ENCODE measurements at regions not wholly inside any gene's neighbourhood (a gene's known extent, or its start where the extent isn't known, plus 50 kb on each side); places are given as distances from the start of the nearest gene placed in this dataset.

DNA sequence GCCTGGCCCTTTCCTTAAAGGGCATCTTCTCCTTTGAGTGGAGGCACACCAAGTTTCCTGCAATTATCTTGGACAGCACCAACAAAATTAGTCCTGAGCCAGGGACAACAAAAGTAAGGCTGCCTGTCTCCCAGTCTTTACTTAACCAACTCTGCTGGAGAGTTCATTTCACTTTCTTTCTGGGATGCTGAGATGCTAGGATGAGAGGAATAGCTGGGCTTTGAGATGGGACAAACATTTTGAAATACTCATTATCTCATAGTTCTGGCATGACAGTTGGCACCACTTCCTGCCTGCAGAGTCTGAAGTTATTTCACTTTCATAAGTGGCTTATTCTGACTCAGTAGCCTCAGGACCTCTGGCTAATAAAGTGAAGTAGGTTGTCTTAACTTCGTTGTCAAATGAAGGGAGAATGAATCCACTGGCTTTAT is 157.0 kb downstream of the C9orf152 start:
- no peak for DNase-seq (ENCODE audit: low read depth, low spot score)

DNA sequence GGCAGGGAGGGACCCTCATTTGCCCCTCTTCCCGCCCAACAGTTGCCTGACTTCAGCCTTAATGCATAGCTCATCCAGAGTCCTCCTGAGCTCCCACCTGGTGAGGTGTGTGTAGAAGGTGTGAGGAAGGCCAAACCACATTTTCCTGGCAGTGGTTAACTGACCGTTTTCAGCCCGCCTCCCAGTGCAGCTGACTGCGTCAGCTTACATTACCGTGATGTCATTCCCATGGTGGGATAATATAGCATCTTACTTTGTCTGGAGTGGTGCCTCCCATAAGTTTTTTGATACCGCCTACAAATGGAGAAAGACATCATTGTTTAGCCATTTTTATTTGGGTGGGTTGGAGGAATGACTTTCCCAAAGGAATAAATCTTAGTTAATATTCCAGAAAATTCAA is 151.9 kb downstream of the C9orf152 start:
- DNase-seq (ENCODE audit: low read depth, low spot score), result no peak

DNA sequence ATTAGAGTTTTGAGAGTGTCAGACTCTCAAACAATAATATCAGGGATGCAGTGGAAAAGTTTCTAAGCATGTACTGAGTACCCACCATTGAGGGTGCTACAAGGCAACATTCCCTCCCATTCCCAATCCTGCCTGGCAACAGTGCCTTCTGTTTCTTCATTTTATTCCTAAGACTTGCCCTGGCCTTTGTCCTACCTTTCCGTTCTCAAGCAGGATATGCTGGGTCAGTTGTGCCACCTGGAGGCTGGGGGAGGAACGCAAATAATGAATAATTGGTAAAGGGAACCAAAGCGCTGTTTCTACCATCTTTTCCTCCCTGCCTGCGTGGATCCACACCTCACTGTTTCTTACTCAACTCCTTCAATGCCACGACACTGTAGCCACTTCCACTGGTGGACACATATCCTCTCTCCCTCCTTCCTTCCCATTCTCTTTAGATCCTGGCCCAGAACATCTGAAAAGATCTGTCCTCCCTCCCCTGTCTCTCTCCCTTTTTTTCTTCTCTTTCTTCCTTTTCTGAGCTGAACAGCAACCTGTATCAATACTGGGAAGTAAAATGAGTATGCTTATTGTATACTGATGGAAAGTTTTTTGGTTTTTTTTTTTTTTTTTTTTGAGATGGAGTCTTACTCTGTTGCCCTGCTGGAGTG is 149.5 kb downstream of the C9orf152 start:
- no peak for DNase-seq (ENCODE audit: low read depth, low spot score)

DNA sequence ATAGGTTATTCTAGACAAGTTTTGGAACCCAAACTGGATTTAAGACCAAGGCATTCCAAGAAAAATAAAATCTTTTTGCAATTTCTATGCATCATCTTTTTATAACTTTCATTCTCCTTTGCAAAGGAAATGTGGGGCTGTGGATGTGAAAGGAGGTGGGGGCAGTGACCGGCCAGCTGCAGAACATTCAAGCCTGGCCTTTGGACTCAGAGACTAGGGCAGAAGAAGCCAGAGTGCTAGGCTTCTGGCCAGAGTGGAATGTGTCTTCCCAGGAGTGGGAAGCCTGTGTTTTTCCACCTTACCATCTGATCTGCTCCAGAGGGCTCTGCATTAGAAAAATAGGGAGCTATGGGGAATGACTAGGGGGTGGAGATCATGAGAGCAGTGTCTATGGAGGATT is 148.5 kb downstream of the C9orf152 start:
- DNase-seq (ENCODE audit: low read depth, low spot score), result no peak

DNA sequence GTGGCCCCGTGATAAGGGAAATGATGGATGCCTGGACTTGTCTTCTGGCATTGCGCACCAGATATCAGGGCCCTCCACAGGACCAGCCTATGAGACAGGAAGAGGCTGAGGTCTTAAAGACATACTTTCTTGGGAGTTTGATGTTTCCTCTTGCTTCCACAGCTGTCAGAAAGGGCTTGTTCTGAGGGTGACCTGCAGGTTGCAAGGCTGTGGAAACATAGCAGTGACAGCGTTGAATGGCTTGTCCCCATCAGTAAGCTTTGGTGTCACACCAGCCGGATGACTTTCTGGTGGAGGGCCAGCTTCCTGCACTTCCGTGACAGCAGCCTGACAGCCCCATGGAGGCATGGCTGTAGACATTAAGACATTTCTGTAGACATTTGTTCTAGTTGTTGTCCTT is 143.2 kb downstream of the C9orf152 start:
- DNase-seq (ENCODE audit: low read depth, low spot score), result no peak

DNA sequence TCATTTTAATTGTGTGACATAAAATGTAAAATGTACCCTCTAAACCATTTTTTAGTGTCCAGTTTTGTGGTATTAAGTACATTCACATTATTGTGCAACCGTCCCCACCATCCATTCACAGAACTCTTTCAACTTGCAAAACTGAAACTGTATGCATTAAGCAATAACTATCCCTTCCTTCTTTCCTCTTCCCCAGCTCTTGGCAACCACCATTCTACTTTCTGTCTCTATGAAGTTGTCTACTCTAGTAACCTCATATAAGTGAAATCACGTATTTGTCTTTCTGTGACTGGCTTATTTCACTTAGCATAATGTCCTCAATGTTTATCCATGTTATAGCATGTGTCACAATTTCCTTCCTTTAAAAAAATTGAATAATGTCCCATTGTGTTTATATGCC is 142.4 kb downstream of the C9orf152 start:
- no peak for DNase-seq (ENCODE audit: low read depth, low spot score)

DNA sequence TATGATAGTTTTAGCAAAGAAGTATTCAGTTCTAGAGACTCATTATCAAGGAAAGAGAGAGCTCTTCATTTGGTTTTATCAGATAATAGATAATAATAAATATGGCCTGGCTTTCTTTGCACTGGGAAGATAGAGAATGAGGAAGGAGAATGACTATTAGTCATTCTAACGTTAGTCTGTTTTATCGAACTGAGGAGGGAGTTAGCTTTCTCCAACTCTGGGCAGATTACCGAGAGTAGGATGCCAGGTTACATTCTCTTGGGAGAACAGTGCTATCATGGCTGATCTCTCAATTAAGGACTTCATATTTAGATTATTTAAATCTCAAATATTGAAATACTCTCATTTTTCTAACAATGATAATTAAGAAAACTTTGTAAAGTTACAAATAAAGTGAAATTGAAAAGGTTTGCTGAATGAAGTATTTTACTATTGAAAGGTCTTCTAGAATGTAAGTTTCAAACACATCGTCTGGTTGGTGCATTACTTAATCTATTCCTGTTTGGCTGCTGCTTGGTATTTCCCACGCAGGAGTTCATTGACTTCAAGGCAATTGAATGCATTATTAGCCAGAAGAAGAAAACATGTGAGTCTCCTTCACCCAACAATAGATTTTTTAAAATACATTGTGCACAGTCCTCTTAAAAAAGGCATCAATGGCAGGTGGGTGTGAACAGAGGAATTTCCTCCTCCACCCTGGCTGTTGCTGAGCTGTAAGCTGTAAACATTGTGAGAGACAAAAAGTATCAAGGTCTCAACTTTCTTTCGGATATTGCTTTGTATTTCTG is 140.8 kb downstream of the C9orf152 start:
- DNase-seq (ENCODE audit: low read depth, low spot score), result no peak

DNA sequence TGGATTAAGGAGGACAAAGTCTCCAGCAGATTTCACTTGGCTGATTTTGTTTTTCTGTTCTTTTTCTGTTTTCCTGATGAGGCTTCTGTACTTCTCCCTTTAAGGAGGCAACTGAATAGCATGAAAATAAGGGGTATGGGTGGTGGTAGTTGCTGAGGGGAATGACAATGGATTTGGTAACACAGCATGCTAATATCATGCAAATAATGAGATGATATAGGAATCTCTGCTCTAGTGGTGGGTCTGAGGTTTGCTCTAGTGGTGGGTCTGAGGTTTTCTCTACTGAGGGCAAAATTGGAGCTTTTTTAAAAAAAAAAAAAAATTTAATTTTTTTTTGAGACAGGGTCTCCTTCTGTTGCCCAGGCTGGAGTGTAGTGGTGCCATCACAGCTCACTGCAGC is 139.7 kb downstream of the C9orf152 start:
- no peak for DNase-seq (ENCODE audit: low read depth, low spot score)

DNA sequence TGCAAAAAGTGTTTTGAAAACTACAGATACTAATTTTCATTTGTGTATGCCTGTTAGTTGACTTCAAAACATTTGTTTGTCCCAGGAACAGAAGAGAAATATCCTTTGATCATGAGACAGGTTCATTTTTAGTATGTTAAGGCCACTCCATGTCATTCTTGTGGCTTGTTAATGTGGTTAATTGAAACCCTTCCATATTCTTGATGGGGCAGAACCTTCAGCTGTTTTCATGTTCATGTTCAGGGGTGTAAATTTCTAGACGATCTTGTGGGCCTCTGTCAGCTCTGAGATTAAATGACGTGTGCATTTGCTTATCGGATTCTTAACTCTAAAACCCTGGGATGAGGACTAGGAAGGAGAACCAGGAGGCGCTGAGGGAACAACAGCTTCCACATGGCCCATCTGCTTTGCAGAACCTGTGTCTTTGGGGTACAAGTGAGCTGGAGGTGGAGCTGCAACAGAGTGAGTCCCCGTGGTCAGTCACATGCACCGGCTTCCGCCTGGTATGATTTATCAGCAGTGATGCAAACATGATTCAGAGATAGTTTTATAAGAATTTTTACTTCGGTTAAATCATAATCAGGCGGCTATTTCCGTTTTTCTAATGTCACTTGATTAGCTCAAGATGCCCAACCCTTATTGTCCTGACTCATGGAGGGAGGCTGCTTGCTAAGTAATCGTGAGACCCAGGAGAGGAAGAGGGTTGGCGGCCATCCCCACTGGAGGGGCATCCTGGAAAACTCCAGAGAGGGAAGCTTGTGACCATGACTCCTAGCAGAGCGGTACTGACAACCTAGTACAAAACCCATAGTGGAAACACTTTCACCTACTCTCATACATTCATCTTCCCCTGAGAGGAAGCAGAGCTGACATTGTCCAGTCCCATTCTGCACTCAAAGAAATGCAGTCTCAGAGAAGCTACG is 138.4 kb downstream of the C9orf152 start:
- no peak for DNase-seq (ENCODE audit: low read depth, low spot score)

DNA sequence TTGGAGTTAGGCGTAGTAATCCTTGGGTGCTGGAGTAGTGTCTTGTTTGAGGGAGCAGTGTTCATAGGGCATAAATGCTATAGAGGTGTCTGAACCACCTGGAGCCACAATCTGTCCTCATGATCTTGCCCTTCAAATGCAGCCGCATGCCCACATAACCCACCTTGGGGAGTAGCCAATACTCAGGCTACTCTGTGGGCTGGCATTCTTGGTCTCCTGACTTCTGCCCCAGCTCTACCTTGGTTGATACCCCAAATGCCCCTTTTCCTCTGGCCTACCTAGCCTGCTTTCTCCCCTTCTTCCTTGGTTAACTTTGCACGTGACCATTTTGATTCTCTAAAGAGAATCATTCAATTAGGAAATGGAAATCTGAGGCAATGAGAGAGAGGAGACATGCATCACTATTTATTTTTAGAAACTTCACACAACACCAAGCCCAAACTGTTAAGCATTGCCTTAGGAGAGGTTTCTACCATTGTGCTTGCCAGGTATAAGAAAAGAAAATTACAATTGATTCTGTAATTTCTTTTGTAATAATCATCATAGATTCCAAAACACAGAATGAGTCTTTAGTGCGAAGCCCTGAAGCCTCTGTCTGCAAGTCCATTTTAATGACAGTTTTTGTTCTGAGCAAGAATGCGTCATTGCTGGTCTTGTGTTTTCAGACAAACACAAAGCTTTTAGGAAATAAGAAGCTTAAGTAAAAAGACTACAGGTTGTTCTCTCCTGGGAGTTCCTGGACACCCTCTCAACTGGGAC is 135.2 kb downstream of the C9orf152 start:
- no peak for DNase-seq (ENCODE audit: low read depth, low spot score)

DNA sequence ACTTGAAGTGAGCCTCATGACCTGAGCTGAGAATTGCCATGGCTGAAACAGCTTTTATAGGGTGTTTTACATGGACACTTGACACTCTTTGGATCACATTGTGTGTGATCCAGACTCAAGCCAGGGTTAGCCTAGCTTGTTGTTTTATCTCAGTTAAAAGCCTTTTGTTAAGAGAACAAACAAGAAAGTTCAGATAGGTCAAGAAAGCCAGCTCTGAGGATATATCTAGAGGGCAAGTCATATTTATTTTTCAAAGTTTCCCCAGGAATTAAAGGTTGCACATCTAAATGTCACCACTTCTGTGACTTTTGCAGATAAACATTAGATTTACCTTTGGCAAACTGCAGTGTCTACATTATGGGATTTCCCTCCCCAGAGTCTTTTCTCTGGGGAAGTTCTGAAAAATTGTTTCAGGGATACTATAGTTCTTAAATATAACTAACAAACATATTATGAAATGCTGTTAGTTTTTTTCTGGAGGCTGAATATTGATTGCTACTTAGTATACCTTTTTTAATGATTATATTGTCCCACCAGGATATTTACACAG is 134.5 kb downstream of the C9orf152 start:
- DNase-seq (ENCODE audit: low read depth, low spot score), result no peak

DNA sequence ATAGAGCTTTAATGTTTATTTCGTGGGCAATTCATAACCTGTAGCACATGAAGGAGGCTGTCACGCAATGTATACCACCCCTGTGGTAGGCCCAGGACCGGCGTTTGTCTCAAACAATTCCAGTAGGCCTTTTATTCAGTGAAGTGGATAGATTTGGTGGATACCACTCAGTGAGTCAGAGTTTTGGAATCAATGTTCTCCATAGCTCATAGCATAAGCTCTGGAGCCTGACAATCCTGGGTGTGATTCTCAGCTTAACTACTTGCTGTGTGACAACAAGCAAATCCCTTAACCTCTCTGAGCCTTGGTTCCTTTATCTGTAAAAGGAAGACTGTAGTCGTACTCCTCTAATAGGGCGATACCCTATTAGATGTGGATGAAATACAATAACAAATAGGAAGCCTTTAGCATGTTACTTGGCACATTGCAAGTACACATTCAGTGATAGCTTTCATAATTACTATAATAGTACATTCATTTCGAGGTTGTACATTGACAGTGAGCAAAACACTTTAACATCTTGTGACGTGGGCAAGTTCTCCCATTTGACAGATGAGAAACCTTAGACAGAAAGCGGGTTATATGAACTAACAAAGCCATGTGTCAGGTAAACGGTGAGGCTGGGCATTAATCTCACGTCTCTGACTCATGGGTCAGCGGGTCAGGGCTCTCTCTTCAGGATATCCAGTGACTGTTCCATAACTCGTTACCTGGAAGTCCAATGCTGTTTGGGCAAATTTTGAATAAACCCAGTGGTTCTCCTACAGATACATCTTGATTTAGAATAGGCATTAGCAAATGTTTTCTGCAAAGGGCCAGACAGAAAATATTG is 130.8 kb downstream of the C9orf152 start:
- DNase-seq (ENCODE audit: low read depth, low spot score), result no peak

DNA sequence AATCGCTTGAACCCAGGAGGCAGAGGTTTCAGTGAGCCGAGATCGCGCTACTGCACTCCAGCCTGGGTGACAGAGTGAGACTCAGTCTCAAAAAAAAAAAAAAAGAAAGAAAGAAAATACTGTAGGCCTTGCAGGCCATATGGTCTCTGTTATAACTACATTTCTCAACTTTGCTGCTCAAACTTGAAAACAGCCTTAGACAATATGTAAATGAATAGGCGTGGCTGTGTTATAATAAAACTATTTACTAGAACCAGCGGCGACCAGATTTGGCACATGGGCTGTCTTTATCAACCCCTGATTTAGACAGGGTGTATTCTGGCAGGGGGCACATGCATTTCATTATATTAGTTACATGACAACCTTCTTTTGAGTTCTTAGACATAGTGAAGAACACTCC is 130.0 kb downstream of the C9orf152 start:
- no peak for DNase-seq (ENCODE audit: low read depth, low spot score)

DNA sequence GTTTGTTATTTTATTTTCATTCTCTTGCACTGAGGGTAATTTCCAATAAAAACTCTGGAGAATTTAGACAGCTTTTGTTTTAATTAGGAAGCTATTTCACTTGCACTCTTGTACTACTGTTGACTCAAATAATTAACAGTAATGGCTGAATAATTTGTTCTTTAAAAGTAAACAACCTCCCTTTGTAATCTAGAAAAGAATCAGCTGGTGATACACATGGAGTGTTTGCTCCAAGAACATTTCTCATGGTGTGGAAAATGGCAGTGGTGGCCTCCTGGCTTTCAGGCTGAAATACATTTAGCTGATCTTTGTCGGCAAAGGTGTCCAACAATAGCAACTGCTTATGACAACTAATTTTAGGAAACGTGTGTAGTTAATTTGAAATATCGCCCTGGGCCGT is 129.4 kb downstream of the C9orf152 start:
- DNase-seq (ENCODE audit: low read depth, low spot score), result no peak

DNA sequence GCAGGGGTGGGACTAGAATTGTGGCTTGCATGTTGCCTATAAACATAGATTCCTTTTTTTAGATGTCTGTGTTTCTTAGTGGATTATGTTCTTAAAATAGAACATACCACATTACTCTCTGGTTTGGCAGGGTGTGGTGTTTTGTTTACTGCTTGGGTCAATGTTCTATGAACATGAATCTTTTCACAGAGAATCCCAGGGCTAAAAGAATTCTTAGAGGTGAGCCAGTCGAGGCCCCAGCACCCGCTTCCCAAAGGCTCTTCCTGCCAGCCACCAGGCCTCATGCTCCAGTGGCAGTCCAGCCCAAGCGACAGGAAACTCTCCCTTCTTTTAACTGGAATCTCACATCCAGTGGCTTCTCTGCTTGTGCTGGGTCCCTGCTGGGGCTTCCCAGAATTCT is 126.6 kb downstream of the C9orf152 start:
- DNase-seq (ENCODE audit: low read depth, low spot score), result no peak

DNA sequence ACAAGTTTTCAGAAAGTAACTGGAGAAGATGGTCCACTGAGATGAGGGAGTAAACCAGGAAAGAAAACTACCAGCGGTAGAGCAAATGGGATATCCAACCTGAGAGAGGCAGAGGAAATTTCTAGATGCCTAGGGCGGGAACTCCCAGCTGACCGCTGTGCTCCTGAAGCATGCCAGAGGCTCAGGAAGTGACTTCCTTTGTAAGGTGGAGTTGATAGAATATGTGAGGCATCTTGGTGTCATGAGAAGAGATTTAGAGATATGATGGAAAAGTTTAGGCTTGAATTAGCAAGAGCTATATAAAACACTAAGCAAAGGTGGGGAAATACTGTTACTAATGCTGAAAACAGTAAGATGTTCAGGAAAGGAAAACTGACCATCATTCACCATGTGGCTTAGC is 124.1 kb downstream of the C9orf152 start:
- DNase-seq (ENCODE audit: low read depth, low spot score), result no peak

DNA sequence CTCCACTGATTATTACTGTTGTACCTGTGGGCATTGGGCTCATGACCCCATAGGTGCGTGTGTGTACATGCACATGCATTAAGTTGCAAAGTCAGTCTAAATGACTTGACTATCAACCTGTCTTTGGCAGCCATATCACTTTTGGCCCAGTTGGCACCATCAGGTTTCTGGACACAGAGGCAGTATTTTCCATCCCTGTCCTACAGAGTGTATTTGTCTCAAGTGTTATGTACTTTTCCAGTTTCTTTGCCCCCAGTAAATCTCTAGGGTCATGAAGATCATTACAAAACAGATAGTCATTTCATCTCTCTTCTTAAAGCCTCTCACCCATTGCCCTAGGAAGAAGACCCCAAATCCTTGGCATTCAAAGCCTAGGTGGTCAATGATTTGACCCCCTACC is 121.4 kb downstream of the C9orf152 start:
- DNase-seq (ENCODE audit: low read depth, low spot score), result no peak

DNA sequence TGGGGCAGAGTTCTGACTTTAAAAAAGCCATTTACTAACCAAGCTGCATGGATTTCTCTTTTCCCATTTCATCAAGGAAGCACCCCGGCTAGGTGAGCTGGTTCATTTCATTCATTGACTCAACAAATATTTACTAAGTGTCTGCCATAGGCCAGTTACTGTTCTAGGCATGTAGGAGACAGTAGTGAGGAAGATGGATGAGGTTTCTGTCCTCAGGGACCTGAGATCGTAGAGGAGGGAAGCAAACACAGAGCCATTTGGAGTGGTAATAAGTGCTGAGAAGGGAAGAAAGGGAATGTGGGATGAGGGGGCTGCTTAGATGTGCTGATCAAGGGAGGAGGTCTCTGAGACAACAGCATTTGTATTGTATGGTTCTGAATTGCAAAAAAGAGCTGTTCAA is 120.4 kb downstream of the C9orf152 start:
- no peak for DNase-seq (ENCODE audit: low read depth, low spot score)

DNA sequence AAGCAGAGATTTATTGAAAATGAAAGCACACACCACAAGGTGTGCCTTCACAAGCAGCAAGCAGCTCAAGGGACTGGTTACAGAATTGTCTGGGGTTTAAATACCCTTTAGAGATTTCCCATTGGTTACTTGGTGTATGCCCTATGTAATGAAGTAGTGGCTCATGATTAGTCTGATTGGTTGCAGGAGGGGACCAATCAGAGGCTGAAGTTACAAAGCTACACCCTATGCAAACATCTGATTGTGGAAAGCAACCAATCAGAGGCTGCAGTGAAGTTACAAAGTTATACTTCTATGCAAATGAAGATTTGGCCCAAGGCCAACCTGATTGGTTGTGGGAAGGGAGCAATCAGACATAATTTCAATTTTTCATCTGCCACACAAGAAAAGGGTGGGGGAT is 119.9 kb downstream of the C9orf152 start:
- DNase-seq (ENCODE audit: low read depth, low spot score), result no peak

DNA sequence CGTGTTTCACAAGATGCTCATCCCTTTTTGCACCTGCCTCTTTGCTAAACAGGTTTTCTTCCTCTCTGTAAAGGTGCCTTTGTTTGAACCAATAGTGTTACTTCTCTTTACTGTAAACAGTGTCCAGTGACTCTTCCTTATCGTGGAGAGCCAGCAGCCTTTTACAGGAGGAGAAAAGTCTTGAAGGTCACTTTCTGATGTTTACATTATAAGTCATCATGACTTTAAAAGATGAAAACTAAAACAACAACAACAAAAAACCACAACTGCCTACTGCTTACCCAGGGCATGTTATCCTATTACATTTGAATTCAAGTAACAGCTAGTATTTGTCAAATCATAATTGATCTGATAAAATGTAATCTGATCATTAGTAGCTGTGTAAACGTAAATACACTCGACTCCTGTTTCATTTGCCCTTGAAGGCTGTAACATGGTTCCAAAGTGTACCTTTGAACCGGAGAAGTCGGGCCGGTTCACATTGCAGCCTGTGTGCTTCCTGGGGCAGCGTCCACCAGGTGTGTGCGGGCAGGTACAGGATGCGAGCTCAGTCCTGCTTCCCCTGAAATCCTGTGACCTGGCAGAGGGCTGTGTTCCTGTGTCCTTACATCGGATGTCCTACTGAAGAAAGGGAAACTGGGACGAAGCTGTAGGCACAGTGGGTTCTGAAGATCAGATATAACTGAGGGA is 118.1 kb downstream of the C9orf152 start:
- DNase-seq (ENCODE audit: low read depth, low spot score), result no peak
